Lower lobe of right lung (tissue), 2 donors: ENCODE measurements at regions not wholly inside any gene's neighbourhood (a gene's known extent, or its start where the extent isn't known, plus 50 kb on each side); places are given as distances from the start of the nearest gene placed in this dataset.

ENCODE experiments used
- ATAC-seq, 2 donors: fragments of 200-7000 bp; cut with Tn5 transposase; one replicate each; pipeline ENCODE4 v1.9.1; 2020 to 2022; ENCODE audit warnings: mild to moderate bottlenecking in 2 of 2, moderate library complexity in 2 of 2
- DNase-seq: peaks from one replicate; pipeline ENCODE4 v3.0.0-alpha.2; 2020
- H3K27ac ChIP-seq: fragments of 200-600 bp; one replicate; pipeline ENCODE4 v1.8.0; 2022
- H3K27me3 ChIP-seq: fragments of 200-600 bp; one replicate; pipeline ENCODE4 v1.8.0; 2022; ENCODE audit warnings: low read depth
- H3K36me3 ChIP-seq: fragments of 200-600 bp; one replicate; pipeline ENCODE4 v1.8.0; 2022; ENCODE audit warnings: mild to moderate bottlenecking
- H3K4me1 ChIP-seq: fragments of 200-600 bp; one replicate; pipeline ENCODE4 v1.8.0; 2022
- H3K4me3 ChIP-seq: fragments of 200-600 bp; one replicate; pipeline ENCODE4 v1.8.0; 2022; ENCODE audit warnings: mild to moderate bottlenecking
- H3K9me3 ChIP-seq: fragments of 200-600 bp; one replicate; pipeline ENCODE4 v1.8.0; 2022
- intact Hi-C: fragments of 100-400 bp; cut with DNase I; formaldehyde crosslinking; loops from one replicate; pipeline ENCODE4 v1.11.0; 2022
- TF ChIP-seq, protein P1 (sequence below): fragments of 200-600 bp; IDR thresholded peaks from one replicate; pipeline ENCODE4 v1.8.0; 2022; ENCODE audit warnings: antibody characterized with exemption, mild to moderate bottlenecking
- donor health status: DM: no; HTN: yes; CAD: no; lungs with severe emphysema.

DNA sequence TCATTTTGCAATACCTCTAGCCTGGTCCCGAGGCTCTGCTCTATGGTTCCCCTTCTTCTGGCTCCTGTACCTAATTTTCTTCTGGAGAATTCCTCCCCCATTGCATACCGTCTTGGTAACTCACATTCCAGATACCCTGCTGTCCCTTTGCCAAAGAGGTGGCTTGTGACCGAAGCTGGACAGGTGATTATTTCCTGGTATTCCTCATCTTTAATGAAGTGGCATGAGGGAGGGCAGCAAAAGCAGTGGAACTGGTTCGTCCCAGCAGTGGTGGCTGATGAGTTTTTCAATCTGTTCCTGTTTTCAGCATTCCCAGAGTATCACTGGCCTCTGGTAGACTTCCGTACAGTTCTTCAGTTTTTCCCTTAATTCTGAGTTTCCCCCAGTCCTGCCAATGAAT, 186.2 kb upstream of the CADPS start:
- Histone ChIP-seq H3K4me1 (no peaks in the 10 kb centered on the region), H3K4me3 (no peak overlapping the region), H3K9me3 (no peaks in the 10 kb centered on the region), H3K27me3 (no peaks in the 10 kb centered on the region), H3K36me3 (no peaks in the 10 kb centered on the region), H3K27ac (no peak overlapping the region)
- TF ChIP-seq, protein P1, sequence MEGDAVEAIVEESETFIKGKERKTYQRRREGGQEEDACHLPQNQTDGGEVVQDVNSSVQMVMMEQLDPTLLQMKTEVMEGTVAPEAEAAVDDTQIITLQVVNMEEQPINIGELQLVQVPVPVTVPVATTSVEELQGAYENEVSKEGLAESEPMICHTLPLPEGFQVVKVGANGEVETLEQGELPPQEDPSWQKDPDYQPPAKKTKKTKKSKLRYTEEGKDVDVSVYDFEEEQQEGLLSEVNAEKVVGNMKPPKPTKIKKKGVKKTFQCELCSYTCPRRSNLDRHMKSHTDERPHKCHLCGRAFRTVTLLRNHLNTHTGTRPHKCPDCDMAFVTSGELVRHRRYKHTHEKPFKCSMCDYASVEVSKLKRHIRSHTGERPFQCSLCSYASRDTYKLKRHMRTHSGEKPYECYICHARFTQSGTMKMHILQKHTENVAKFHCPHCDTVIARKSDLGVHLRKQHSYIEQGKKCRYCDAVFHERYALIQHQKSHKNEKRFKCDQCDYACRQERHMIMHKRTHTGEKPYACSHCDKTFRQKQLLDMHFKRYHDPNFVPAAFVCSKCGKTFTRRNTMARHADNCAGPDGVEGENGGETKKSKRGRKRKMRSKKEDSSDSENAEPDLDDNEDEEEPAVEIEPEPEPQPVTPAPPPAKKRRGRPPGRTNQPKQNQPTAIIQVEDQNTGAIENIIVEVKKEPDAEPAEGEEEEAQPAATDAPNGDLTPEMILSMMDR: no peak
- DNase-seq: no peak
- no peak for ATAC-seq
- intact Hi-C loops: no loop called here

DNA sequence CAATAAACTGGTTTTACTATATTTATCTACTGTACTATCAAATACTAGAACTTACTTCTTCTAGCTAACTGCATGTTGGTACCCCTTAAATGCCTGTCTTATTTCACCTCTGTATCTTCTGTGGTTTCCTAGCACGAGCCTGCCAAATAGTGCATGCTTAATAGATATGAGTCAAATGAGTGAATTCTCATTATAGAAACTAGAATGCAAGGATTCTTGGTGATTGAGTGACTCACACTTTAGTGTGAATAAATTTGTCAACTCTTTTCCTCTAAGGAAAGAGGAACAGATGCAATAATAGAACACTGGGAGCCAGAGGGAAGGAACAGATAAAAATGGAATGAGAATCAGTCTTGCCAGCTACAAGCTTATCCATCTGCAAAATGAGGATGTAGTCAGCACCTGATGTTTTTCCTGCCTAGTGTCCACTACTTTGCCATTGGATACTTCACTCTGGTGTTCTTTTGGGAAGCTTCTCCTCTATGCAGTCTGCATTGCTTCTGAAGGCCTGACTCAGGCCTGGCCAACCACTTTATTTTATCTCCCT, 189.1 kb upstream of the CADPS start:
- Histone ChIP-seq H3K27me3 (no peaks in the 10 kb centered on the region), H3K9me3 (no peaks in the 10 kb centered on the region), H3K27ac (no peak overlapping the region), H3K4me3 (no peak overlapping the region), H3K36me3 (no peaks in the 10 kb centered on the region), H3K4me1 (no peaks in the 10 kb centered on the region)
- TF ChIP-seq, protein P1: no peak
- ATAC-seq (no peak), DNase-seq (no peak)
- intact Hi-C loops: no loop called here

DNA sequence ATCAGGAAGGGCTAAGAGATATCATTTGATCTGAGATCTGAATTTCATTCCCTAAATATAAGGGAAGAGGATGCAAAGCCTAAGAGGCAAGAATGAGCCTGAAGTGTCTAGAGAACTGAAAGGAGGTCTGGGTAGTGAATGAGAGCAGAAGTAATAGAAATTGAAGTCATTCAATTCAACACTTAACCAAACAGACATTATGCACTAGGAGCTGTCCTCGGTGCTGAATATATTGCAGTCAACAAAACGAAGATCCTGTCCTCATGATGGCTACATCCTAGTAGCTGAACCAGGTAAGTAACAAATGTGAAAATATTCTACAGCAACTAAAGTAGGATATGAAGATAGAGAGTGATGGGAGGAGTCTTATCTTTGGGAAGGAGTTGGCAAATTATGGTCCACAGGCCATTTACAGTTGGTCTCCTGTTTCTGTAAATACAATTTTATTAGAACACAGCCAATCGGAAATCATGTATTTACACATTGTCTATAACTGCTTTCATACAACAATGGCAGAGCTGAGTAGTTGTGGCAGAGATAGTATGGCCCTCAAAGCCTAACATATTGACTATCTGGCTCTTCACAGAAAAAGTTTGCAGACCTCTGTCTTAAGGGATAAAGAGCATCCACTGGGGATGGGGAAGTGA, 192.9 kb upstream of the CADPS start:
- Histone ChIP-seq H3K27me3 (no peaks in the 10 kb centered on the region), H3K27ac (no peak overlapping the region), H3K36me3 (no peaks in the 10 kb centered on the region), H3K4me1 (no peaks in the 10 kb centered on the region), H3K4me3 (no peak overlapping the region), H3K9me3 (no peaks in the 10 kb centered on the region)
- TF ChIP-seq, protein P1: no peak
- intact Hi-C loops: no loop called here
- DNase-seq (no peak), ATAC-seq (no peak)

DNA sequence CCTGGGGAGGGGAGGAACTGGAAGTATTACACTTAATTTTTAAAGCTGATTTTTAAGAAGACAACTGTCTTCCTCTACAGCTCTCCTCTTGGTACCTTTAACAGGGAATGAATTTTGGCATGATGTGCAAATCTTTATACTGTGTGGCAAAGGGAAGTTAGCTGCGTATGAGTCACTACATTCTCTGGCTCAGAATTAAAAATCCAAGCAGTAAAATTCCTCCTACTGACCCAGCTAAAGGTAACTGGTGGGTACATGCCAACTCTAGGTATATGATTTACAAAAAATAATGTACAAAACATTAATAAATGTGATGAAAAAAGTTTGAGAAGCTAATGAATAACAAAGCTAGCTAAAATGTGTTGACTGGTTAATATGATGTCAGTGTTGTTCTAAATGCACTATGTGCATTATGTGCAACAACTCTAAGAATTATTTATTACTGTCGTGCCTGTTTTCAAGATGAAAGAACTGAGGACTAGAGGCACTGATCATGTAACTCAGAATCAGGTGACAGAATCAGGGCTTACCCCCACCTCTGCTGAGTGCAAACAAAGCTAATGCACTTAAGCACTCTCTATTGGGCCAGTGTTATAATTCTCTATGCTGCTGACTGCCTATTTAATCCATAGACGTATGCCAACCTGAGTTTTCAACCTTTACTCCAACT, 194.7 kb upstream of the CADPS start:
- no peaks in the 10 kb centered on the region for H3K4me1 ChIP-seq
- H3K4me3 ChIP-seq: no peak overlapping the region
- no peaks in the 10 kb centered on the region for H3K9me3 ChIP-seq
- no peaks in the 10 kb centered on the region for H3K27me3 ChIP-seq
- intact Hi-C loops: no loop called here
- DNase-seq: no peak
- no peaks in the 10 kb centered on the region for H3K36me3 ChIP-seq
- TF ChIP-seq, protein P1: no peak
- no peak for ATAC-seq
- no peak overlapping the region for H3K27ac ChIP-seq

DNA sequence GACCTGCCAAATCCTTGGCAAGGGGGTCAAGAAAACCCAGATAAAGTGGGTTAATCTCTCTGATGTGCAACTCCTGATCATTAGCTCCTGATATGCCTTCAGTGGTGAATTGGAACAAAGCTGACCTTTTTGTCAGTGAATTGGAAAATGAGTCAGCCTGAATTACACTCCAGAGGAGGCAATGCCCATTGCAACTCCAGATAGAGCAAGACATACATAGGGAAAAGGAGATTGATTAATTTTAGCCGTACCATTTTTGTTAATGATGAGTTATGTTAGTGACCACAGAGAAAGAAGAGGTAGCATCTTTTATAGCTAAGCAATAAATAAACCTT, 195.2 kb upstream of the CADPS start:
- TF ChIP-seq, protein P1: no peak
- no peaks in the 10 kb centered on the region for H3K36me3 ChIP-seq
- no peak for DNase-seq

More for the DNA sequence above, 195.2 kb upstream of the CADPS start:
- Histone ChIP-seq H3K27ac (no peak overlapping the region), H3K27me3 (no peaks in the 10 kb centered on the region), H3K4me1 (no peaks in the 10 kb centered on the region), H3K9me3 (no peaks in the 10 kb centered on the region), H3K4me3 (no peak overlapping the region)
- intact Hi-C loops: no loop called here
- ATAC-seq: no peak
